ENCODE measurements at regions not wholly inside any gene's neighbourhood (a gene's known extent, or its start where the extent isn't known, plus 50 kb on each side); places are given as distances from the start of the nearest gene placed in this dataset.

- no peaks in the 10 kb centered on the region for H3K79me2 ChIP-seq (ENCODE audit: control insufficient read depth, insufficient read depth, low read length)
- H3K9ac ChIP-seq (ENCODE audit: insufficient read depth in 1 of 2, low read depth in 2 of 2, low read length in 2 of 2), result no peak overlapping the region
- FAIRE-seq, result no peak
- H4K20me1 ChIP-seq (replicated peaks; ENCODE audit: control insufficient read depth, insufficient read depth, low read length), result no peaks in the 10 kb centered on the region
- H3K36me3 ChIP-seq (ENCODE audit: control insufficient read depth, insufficient read depth, low read length), result no peaks in the 10 kb centered on the region
- H3K9me3 ChIP-seq (replicated peaks; ENCODE audit: control insufficient read depth, insufficient read depth, low read depth, low read length), result no peaks in the 10 kb centered on the region
- H3K27me3 ChIP-seq (ENCODE audit: control insufficient read depth in 2 of 2, insufficient read depth in 2 of 2, low read length in 2 of 2), result no peaks in the 10 kb centered on the region
- intact Hi-C loops (cut with micrococcal nuclease) (no loop called here), in situ Hi-C loops (cut with MboI) (no loop called here)
- no peaks in the 10 kb centered on the region for H3K4me1 ChIP-seq (replicated peaks in 1 of 2; ENCODE audit: control insufficient read depth in 2 of 2, insufficient read depth in 2 of 2, low read length in 2 of 2)
- H3K4me2 ChIP-seq (ENCODE audit: insufficient read depth, low read length), result no peak overlapping the region
- H3K9me1 ChIP-seq (ENCODE audit: control insufficient read depth, insufficient read depth, low read length), result no peaks in the 10 kb centered on the region
- no TSS peak for BruUV-seq (replicated peaks)
- ATAC-seq, result no peak
- ChIA-PET CTCF (ENCODE audit: low intra/inter-chr PET ratio) (no interaction called here), POLR2A (no interaction called here)
- 0% methylated on average over 1 of the region's 1 CpG for WGBS (ENCODE audit: insufficient coverage, low coverage, missing lambda C conversion rate)
- H2AFZ ChIP-seq (ENCODE audit: low read depth, low read length), result no peak overlapping the region
- no peak overlapping the region for H3K4me3 ChIP-seq
- no peak for DNase-seq (ENCODE audit: extremely low read depth in 1 of 4, low spot score in 3 of 4)
- TF ChIP-seq RREB1 (CRISPR knock-in tag; IDR thresholded peaks at IDR 0.05) (no peak), ZNF695 (CRISPR knock-in tag; IDR thresholded peaks at IDR 0.05) (no peak), ZFP1 (CRISPR knock-in tag; IDR thresholded peaks at IDR 0.05) (no peak), RNF2 (IDR thresholded peaks at IDR 0.05) (no peak), SMAD1 (IDR thresholded peaks at IDR 0.05; ENCODE audit: low read depth, low read length, partially characterized antibody) (no peak), GABPB1 (CRISPR knock-in tag; IDR thresholded peaks at IDR 0.05) (no peak), ZNF707 (CRISPR knock-in tag; conservative IDR thresholded peaks at IDR 0.05) (no peak), NONO (IDR thresholded peaks at IDR 0.05; ENCODE audit: low read depth in 2 of 2, low read length in 1 of 2) (no peak), SUPT5H (IDR thresholded peaks at IDR 0.05) (no peak), RBM15 (IDR thresholded peaks at IDR 0.05; ENCODE audit: insufficient read depth, low read length) (no peak), ZNF140 (CRISPR knock-in tag; IDR thresholded peaks at IDR 0.05) (no peak), ETS1 (conservative IDR thresholded peaks at IDR 0.05; ENCODE audit: control insufficient read depth, low read depth, low read length) (no peak), CC2D1A (IDR thresholded peaks at IDR 0.05) (no peak), RCOR1 (IDR thresholded peaks at IDR 0.05; ENCODE audit: borderline replicate concordance in 1 of 2, low read depth in 2 of 2, low read length in 2 of 2) (no peak), STAT5A (IDR thresholded peaks at IDR 0.05; ENCODE audit: borderline replicate concordance, low read length) (no peak), ZNF133 (CRISPR knock-in tag; IDR thresholded peaks at IDR 0.05) (no peak), SLC30A9 (CRISPR knock-in tag; IDR thresholded peaks at IDR 0.05) (no peak), GTF2A2 (tag; IDR thresholded peaks at IDR 0.05) (no peak), TEAD4 (IDR thresholded peaks at IDR 0.05; ENCODE audit: low read length) (no peak), TEAD4 (CRISPR knock-in tag; IDR thresholded peaks at IDR 0.05; ENCODE audit: borderline replicate concordance) (no peak), ZNF217 (CRISPR knock-in tag; IDR thresholded peaks at IDR 0.05) (no peak)
- H3K27ac ChIP-seq (ENCODE audit: extremely low read depth, low read depth, low read length), result no peak overlapping the region
Observed at GRCh38 chr5:156025656-156026055, 301.3 kb upstream of the SGCD start.
